ENCODE measurements at regions not wholly inside any gene's neighbourhood (a gene's known extent, or its start where the extent isn't known, plus 50 kb on each side); places are given as distances from the start of the nearest gene placed in this dataset.

GRCh38 chr7:84678841-84679240 lies 484.3 kb upstream of the SEMA3A start:
- Histone ChIP-seq H3K36me3 (ENCODE audit: control insufficient read depth, insufficient read depth, low read length) (no peaks in the 10 kb centered on the region), H3K27me3 (ENCODE audit: control insufficient read depth, insufficient read depth, low read length) (no peaks in the 10 kb centered on the region), H3K4me3 (ENCODE audit: low read length) (no peak overlapping the region), H3K9ac (ENCODE audit: low read length) (no peak overlapping the region), H3K27ac (ENCODE audit: low read depth, low read length) (no peak overlapping the region), H3K4me1 (ENCODE audit: control insufficient read depth, insufficient read depth, low read length) (no peaks in the 10 kb centered on the region)

GRCh38 chr7:84677117-84677732 lies 482.6 kb upstream of the SEMA3A start:
- Histone ChIP-seq H3K4me3 (ENCODE audit: low read length) (no peak overlapping the region), H3K27ac (ENCODE audit: low read depth, low read length) (no peak overlapping the region), H3K36me3 (ENCODE audit: control insufficient read depth, insufficient read depth, low read length) (no peaks in the 10 kb centered on the region)

GRCh38 chr7:84675633-84676034 lies 481.0 kb upstream of the SEMA3A start:
- Histone ChIP-seq H3K4me3 (ENCODE audit: low read length) (no peak overlapping the region), H3K9ac (ENCODE audit: low read length) (no peak overlapping the region), H3K27ac (ENCODE audit: low read depth, low read length) (no peak overlapping the region), H3K4me1 (ENCODE audit: control insufficient read depth, insufficient read depth, low read length) (no peaks in the 10 kb centered on the region), H3K36me3 (ENCODE audit: control insufficient read depth, insufficient read depth, low read length) (no peaks in the 10 kb centered on the region), H3K27me3 (ENCODE audit: control insufficient read depth, insufficient read depth, low read length) (no peaks in the 10 kb centered on the region)

More at GRCh38 chr7:84677117-84677732, 482.6 kb upstream of the SEMA3A start:
- H3K9ac ChIP-seq (ENCODE audit: low read length) = no peak overlapping the region
- H3K4me1 ChIP-seq (ENCODE audit: control insufficient read depth, insufficient read depth, low read length) = no peaks in the 10 kb centered on the region
- no peaks in the 10 kb centered on the region for H3K27me3 ChIP-seq (ENCODE audit: control insufficient read depth, insufficient read depth, low read length)

- H3K27ac ChIP-seq (ENCODE audit: low read depth, low read length) = no peak overlapping the region
- no peaks in the 10 kb centered on the region for H3K27me3 ChIP-seq (ENCODE audit: control insufficient read depth, insufficient read depth, low read length)
- H3K4me3 ChIP-seq (ENCODE audit: low read length) = no peak overlapping the region
- no peaks in the 10 kb centered on the region for H3K36me3 ChIP-seq (ENCODE audit: control insufficient read depth, insufficient read depth, low read length)
- no peaks in the 10 kb centered on the region for H3K4me1 ChIP-seq (ENCODE audit: control insufficient read depth, insufficient read depth, low read length)
- no peak overlapping the region for H3K9ac ChIP-seq (ENCODE audit: low read length)
These were observed 479.8 kb upstream of the SEMA3A start for GRCh38 chr7:84674236-84674913.

- no peaks in the 10 kb centered on the region for H3K4me1 ChIP-seq (ENCODE audit: control insufficient read depth, insufficient read depth, low read length)
These were observed 474.7 kb upstream of the SEMA3A start for GRCh38 chr7:84669177-84669732.

GRCh38 chr7:84668116-84668515 lies 473.5 kb upstream of the SEMA3A start:
- Histone ChIP-seq H3K27ac (ENCODE audit: low read depth, low read length) (no peak overlapping the region), H3K27me3 (ENCODE audit: control insufficient read depth, insufficient read depth, low read length) (no peaks in the 10 kb centered on the region), H3K36me3 (ENCODE audit: control insufficient read depth, insufficient read depth, low read length) (no peaks in the 10 kb centered on the region), H3K4me3 (ENCODE audit: low read length) (no peak overlapping the region), H3K4me1 (ENCODE audit: control insufficient read depth, insufficient read depth, low read length) (peaks cover 1% of the 10 kb centered on the region), H3K9ac (ENCODE audit: low read length) (no peak overlapping the region)

More at GRCh38 chr7:84669177-84669732, 474.7 kb upstream of the SEMA3A start:
- H3K4me3 ChIP-seq (ENCODE audit: low read length) = no peak overlapping the region
- no peaks in the 10 kb centered on the region for H3K27me3 ChIP-seq (ENCODE audit: control insufficient read depth, insufficient read depth, low read length)
- no peaks in the 10 kb centered on the region for H3K36me3 ChIP-seq (ENCODE audit: control insufficient read depth, insufficient read depth, low read length)
- H3K27ac ChIP-seq (ENCODE audit: low read depth, low read length) = no peak overlapping the region
- no peak overlapping the region for H3K9ac ChIP-seq (ENCODE audit: low read length)

GRCh38 chr7:84666651-84667050 lies 472.1 kb upstream of the SEMA3A start:
- Histone ChIP-seq H3K4me3 (ENCODE audit: low read length) (no peak overlapping the region), H3K27me3 (ENCODE audit: control insufficient read depth, insufficient read depth, low read length) (no peaks in the 10 kb centered on the region), H3K36me3 (ENCODE audit: control insufficient read depth, insufficient read depth, low read length) (no peaks in the 10 kb centered on the region), H3K9ac (ENCODE audit: low read length) (no peak overlapping the region), H3K27ac (ENCODE audit: low read depth, low read length) (no peak overlapping the region), H3K4me1 (ENCODE audit: control insufficient read depth, insufficient read depth, low read length) (peaks cover 2% of the 10 kb centered on the region)

- Histone ChIP-seq H3K4me1 (ENCODE audit: control insufficient read depth, insufficient read depth, low read length) (peaks cover 2% of the 10 kb centered on the region), H3K27me3 (ENCODE audit: control insufficient read depth, insufficient read depth, low read length) (no peaks in the 10 kb centered on the region), H3K36me3 (ENCODE audit: control insufficient read depth, insufficient read depth, low read length) (no peaks in the 10 kb centered on the region), H3K27ac (ENCODE audit: low read depth, low read length) (no peak overlapping the region), H3K4me3 (ENCODE audit: low read length) (no peak overlapping the region), H3K9ac (ENCODE audit: low read length) (no peak overlapping the region)
These were observed 470.8 kb upstream of the SEMA3A start for GRCh38 chr7:84665339-84665738.

- no peak overlapping the region for H3K9ac ChIP-seq (ENCODE audit: low read length)
- no peaks in the 10 kb centered on the region for H3K27me3 ChIP-seq (ENCODE audit: control insufficient read depth, insufficient read depth, low read length)
- H3K27ac ChIP-seq (ENCODE audit: low read depth, low read length) = no peak overlapping the region
- H3K4me1 ChIP-seq (ENCODE audit: control insufficient read depth, insufficient read depth, low read length) = peaks cover 2% of the 10 kb centered on the region
- no peak overlapping the region for H3K4me3 ChIP-seq (ENCODE audit: low read length)
- H3K36me3 ChIP-seq (ENCODE audit: control insufficient read depth, insufficient read depth, low read length) = no peaks in the 10 kb centered on the region
These were observed 470.0 kb upstream of the SEMA3A start for GRCh38 chr7:84664626-84665025.

GRCh38 chr7:84663224-84663623 lies 468.6 kb upstream of the SEMA3A start:
- Histone ChIP-seq H3K27me3 (ENCODE audit: control insufficient read depth, insufficient read depth, low read length) (no peaks in the 10 kb centered on the region), H3K9ac (ENCODE audit: low read length) (no peak overlapping the region), H3K4me3 (ENCODE audit: low read length) (no peak overlapping the region), H3K27ac (ENCODE audit: low read depth, low read length) (no peak overlapping the region), H3K4me1 (ENCODE audit: control insufficient read depth, insufficient read depth, low read length) (peaks cover 2% of the 10 kb centered on the region), H3K36me3 (ENCODE audit: control insufficient read depth, insufficient read depth, low read length) (no peaks in the 10 kb centered on the region)

GRCh38 chr7:84658286-84658685 lies 463.7 kb upstream of the SEMA3A start:
- no peak overlapping the region for H3K27ac ChIP-seq (ENCODE audit: low read depth, low read length)
- H3K4me1 ChIP-seq (ENCODE audit: control insufficient read depth, insufficient read depth, low read length) = peaks cover 2% of the 10 kb centered on the region
- H3K4me3 ChIP-seq (ENCODE audit: low read length) = no peak overlapping the region
- H3K36me3 ChIP-seq (ENCODE audit: control insufficient read depth, insufficient read depth, low read length) = no peaks in the 10 kb centered on the region
- H3K9ac ChIP-seq (ENCODE audit: low read length) = no peak overlapping the region
- H3K27me3 ChIP-seq (ENCODE audit: control insufficient read depth, insufficient read depth, low read length) = no peaks in the 10 kb centered on the region

- Histone ChIP-seq H3K27me3 (ENCODE audit: control insufficient read depth, insufficient read depth, low read length) (no peaks in the 10 kb centered on the region), H3K4me1 (ENCODE audit: control insufficient read depth, insufficient read depth, low read length) (no peaks in the 10 kb centered on the region), H3K4me3 (ENCODE audit: low read length) (no peak overlapping the region), H3K9ac (ENCODE audit: low read length) (no peak overlapping the region), H3K36me3 (ENCODE audit: control insufficient read depth, insufficient read depth, low read length) (no peaks in the 10 kb centered on the region), H3K27ac (ENCODE audit: low read depth, low read length) (no peak overlapping the region)
These were observed 459.7 kb upstream of the SEMA3A start for GRCh38 chr7:84654273-84654672.

GRCh38 chr7:84651876-84652275 lies 457.3 kb upstream of the SEMA3A start:
- no peaks in the 10 kb centered on the region for H3K27me3 ChIP-seq (ENCODE audit: control insufficient read depth, insufficient read depth, low read length)
- H3K9ac ChIP-seq (ENCODE audit: low read length) = no peak overlapping the region
- H3K4me1 ChIP-seq (ENCODE audit: control insufficient read depth, insufficient read depth, low read length) = no peaks in the 10 kb centered on the region
- H3K27ac ChIP-seq (ENCODE audit: low read depth, low read length) = no peak overlapping the region
- H3K36me3 ChIP-seq (ENCODE audit: control insufficient read depth, insufficient read depth, low read length) = no peaks in the 10 kb centered on the region
- no peak overlapping the region for H3K4me3 ChIP-seq (ENCODE audit: low read length)

Data from rectal smooth muscle tissue (tissue), 1 donor.